GM12878 (cell line): ENCODE measurements at regions not wholly inside any gene's neighbourhood (a gene's known extent, or its start where the extent isn't known, plus 50 kb on each side); places are given as distances from the start of the nearest gene placed in this dataset.

ENCODE experiments used
- BACH1 ChIP-seq: fragments of 450-650 bp; IDR thresholded peaks from 2 replicates; pipeline ENCODE4 v1.6.1; 2017; ENCODE audit warnings: mild to moderate bottlenecking, borderline replicate concordance
- BCL11A ChIP-seq: IDR thresholded peaks from 2 replicates; pipeline ENCODE4 v1.6.1; 2011; ENCODE audit warnings: low read depth, low read length
- CHD1 ChIP-seq: IDR thresholded peaks from 2 replicates; pipeline ENCODE4 v1.6.1; 2012; ENCODE audit warnings: low read depth, low read length, improper control_type of control experiment
- EZH2 ChIP-seq: IDR thresholded peaks from 2 replicates; pipeline ENCODE4 v1.6.1; 2012; ENCODE audit warnings: low read depth, mild to moderate bottlenecking, control low read depth, inconsistent platforms, low read length, borderline replicate concordance; ENCODE audit not compliant: control insufficient read depth
- GABPA ChIP-seq: IDR thresholded peaks from 2 replicates; pipeline ENCODE4 v1.6.1; 2014; ENCODE audit warnings: antibody characterized with exemption, low read depth, mild to moderate bottlenecking, inconsistent platforms
- IKZF1 ChIP-seq: fragments of 450-650 bp; conservative IDR thresholded peaks from 2 replicates; pipeline ENCODE4 v1.6.1; 2017; ENCODE audit warnings: antibody characterized with exemption, mild to moderate bottlenecking
- NRF1 ChIP-seq: conservative IDR thresholded peaks from 2 replicates; pipeline ENCODE4 v1.6.1; 2011; ENCODE audit warnings: mild to moderate bottlenecking, low read depth, low read length, improper control_type of control experiment
- RAD21 ChIP-seq: IDR thresholded peaks from 2 replicates; pipeline ENCODE4 v1.6.1; 2011; ENCODE audit warnings: mild to moderate bottlenecking, low read depth, low read length, moderate library complexity; ENCODE audit not compliant: insufficient read depth
- SMAD1 ChIP-seq: fragments of 450-650 bp; IDR thresholded peaks from 2 replicates; pipeline ENCODE4 v1.6.1; 2018; ENCODE audit warnings: mild to moderate bottlenecking, low read depth; ENCODE audit not compliant: partially characterized antibody
- SMC3 ChIP-seq: IDR thresholded peaks from 2 replicates; pipeline ENCODE4 v1.6.1; 2011; ENCODE audit warnings: low read length, improper control_type of control experiment, borderline replicate concordance
- SREBF1 ChIP-seq: IDR thresholded peaks from 2 replicates; pipeline ENCODE4 v1.6.1; 2012; ENCODE audit warnings: mild to moderate bottlenecking, low read length
- ZNF384 ChIP-seq: IDR thresholded peaks from 2 replicates; pipeline ENCODE4 v1.6.1; 2012; ENCODE audit warnings: low read depth, mild to moderate bottlenecking, low read length, improper control_type of control experiment, borderline replicate concordance
- TF ChIP-seq, protein P1 (sequence below), 3 experiments: IDR thresholded peaks in 2 of 3; conservative IDR thresholded peaks in 1 of 3; 2 replicates each; pipeline ENCODE4 v1.5.1; 2011; ENCODE audit warnings: low read depth in 3 of 3, low read length in 3 of 3, mild to moderate bottlenecking in 3 of 3, control low read depth in 2 of 3, moderate library complexity in 2 of 3, inconsistent platforms in 1 of 3, mixed read lengths in 1 of 3; ENCODE audit not compliant: control insufficient read depth in 2 of 3, insufficient read depth in 1 of 3; ENCODE audit errors: extremely low read depth in 1 of 3
- TF ChIP-seq, protein P2 (sequence below): IDR thresholded peaks from 2 replicates; pipeline ENCODE4 v1.6.1; 2012; ENCODE audit warnings: low read length, inconsistent platforms

DNA sequence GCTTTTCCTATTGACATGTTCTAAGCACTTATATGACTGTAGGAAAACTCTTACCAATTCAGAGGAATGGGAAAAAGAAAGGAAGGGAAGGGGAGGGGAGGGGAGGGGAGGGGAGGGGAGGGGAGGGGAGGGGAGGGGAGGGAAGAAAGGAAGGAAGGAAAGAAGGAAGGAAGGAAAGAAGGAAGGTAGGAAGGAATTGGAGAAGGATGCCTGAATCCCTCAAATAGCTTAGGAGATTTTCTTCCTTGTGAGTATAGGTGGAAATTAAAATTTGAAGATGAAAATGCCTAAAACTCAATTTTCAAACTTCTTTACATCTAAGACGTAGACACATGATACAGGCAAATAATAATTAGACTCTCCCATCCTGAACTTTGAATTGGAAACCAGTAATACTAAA is 463.1 kb downstream of the SATB2 start:
- no peak for TF ChIP-seq ZNF384
- no peak for TF ChIP-seq GABPA
- TF ChIP-seq RAD21: no peak
- TF ChIP-seq, protein P1, sequence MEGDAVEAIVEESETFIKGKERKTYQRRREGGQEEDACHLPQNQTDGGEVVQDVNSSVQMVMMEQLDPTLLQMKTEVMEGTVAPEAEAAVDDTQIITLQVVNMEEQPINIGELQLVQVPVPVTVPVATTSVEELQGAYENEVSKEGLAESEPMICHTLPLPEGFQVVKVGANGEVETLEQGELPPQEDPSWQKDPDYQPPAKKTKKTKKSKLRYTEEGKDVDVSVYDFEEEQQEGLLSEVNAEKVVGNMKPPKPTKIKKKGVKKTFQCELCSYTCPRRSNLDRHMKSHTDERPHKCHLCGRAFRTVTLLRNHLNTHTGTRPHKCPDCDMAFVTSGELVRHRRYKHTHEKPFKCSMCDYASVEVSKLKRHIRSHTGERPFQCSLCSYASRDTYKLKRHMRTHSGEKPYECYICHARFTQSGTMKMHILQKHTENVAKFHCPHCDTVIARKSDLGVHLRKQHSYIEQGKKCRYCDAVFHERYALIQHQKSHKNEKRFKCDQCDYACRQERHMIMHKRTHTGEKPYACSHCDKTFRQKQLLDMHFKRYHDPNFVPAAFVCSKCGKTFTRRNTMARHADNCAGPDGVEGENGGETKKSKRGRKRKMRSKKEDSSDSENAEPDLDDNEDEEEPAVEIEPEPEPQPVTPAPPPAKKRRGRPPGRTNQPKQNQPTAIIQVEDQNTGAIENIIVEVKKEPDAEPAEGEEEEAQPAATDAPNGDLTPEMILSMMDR (IDR thresholded peaks at IDR 0.05 in 2 of 3, conservative IDR thresholded peaks at IDR 0.05 in 1 of 3; ENCODE audit: control insufficient read depth in 2 of 3, extremely low read depth in 1 of 3, insufficient read depth in 1 of 3, low read depth in 3 of 3, low read length in 3 of 3): no peak
- no peak for TF ChIP-seq BCL11A
- no peak for TF ChIP-seq NRF1
- TF ChIP-seq EZH2: no peak
- TF ChIP-seq BACH1: no peak
- TF ChIP-seq SREBF1: no peak
- no peak for TF ChIP-seq CHD1
- no peak for TF ChIP-seq SMAD1
- TF ChIP-seq, protein P2, sequence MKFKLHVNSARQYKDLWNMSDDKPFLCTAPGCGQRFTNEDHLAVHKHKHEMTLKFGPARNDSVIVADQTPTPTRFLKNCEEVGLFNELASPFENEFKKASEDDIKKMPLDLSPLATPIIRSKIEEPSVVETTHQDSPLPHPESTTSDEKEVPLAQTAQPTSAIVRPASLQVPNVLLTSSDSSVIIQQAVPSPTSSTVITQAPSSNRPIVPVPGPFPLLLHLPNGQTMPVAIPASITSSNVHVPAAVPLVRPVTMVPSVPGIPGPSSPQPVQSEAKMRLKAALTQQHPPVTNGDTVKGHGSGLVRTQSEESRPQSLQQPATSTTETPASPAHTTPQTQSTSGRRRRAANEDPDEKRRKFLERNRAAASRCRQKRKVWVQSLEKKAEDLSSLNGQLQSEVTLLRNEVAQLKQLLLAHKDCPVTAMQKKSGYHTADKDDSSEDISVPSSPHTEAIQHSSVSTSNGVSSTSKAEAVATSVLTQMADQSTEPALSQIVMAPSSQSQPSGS: no peak
- TF ChIP-seq SMC3: no peak
- TF ChIP-seq IKZF1: no peak
